Panc1 (cell line): ENCODE measurements at regions not wholly inside any gene's neighbourhood (a gene's known extent, or its start where the extent isn't known, plus 50 kb on each side); places are given as distances from the start of the nearest gene placed in this dataset.

Source experiments
- POLR2AphosphoS5 ChIP-seq: IDR thresholded peaks from 2 replicates; pipeline ENCODE4 v1.6.1; 2012; ENCODE audit warnings: mild to moderate bottlenecking, low read depth, low read length, moderate library complexity
- TF ChIP-seq, protein P1 (sequence below), 2 experiments: IDR thresholded peaks; 2 replicates each; pipeline ENCODE4 v1.6.1; 2011 to 2012; ENCODE audit warnings: low read depth in 2 of 2, control low read depth in 1 of 2, low read length in 1 of 2, mild to moderate bottlenecking in 1 of 2, moderate library complexity in 1 of 2; ENCODE audit not compliant: insufficient read depth in 1 of 2

DNA sequence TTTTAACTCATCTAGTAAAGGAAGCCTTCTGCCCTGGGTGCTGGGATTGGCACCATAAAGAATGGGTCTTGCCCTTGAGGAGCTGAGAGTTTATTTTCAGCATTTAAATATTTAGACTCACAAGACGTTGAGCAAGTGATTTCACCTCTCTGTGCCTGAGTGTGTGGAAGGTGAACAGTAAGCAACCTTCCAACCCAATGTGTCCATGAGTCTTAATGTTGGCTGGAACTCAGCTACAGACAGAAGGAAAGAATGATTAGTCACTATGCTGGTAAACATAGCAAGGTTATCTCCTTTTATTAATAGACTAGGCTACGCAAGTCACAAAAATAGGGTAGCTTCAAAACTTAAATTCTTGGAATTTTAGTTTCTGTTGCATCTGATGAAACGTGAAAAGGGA lies 277.4 kb upstream of the GATB start:
- TF ChIP-seq, protein P1, sequence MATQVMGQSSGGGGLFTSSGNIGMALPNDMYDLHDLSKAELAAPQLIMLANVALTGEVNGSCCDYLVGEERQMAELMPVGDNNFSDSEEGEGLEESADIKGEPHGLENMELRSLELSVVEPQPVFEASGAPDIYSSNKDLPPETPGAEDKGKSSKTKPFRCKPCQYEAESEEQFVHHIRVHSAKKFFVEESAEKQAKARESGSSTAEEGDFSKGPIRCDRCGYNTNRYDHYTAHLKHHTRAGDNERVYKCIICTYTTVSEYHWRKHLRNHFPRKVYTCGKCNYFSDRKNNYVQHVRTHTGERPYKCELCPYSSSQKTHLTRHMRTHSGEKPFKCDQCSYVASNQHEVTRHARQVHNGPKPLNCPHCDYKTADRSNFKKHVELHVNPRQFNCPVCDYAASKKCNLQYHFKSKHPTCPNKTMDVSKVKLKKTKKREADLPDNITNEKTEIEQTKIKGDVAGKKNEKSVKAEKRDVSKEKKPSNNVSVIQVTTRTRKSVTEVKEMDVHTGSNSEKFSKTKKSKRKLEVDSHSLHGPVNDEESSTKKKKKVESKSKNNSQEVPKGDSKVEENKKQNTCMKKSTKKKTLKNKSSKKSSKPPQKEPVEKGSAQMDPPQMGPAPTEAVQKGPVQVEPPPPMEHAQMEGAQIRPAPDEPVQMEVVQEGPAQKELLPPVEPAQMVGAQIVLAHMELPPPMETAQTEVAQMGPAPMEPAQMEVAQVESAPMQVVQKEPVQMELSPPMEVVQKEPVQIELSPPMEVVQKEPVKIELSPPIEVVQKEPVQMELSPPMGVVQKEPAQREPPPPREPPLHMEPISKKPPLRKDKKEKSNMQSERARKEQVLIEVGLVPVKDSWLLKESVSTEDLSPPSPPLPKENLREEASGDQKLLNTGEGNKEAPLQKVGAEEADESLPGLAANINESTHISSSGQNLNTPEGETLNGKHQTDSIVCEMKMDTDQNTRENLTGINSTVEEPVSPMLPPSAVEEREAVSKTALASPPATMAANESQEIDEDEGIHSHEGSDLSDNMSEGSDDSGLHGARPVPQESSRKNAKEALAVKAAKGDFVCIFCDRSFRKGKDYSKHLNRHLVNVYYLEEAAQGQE (IDR thresholded peaks at IDR 0.05; ENCODE audit: insufficient read depth in 1 of 2, low read depth in 2 of 2, low read length in 1 of 2) = no peak
- TF ChIP-seq POLR2AphosphoS5 = no peak
